GM19035 (cell line): ENCODE measurements at regions not wholly inside any gene's neighbourhood (a gene's known extent, or its start where the extent isn't known, plus 50 kb on each side); places are given as distances from the start of the nearest gene placed in this dataset.
"Not testable (repeated sequence)": the region's sequence is repeated elsewhere in the genome, so short reads cannot be mapped to it uniquely, and the experiment has no call there.

ENCODE experiments used
- ATAC-seq: cut with Tn5 transposase; IDR thresholded peaks from one replicate; pipeline ENCODE4 v1.9.1; 2021; ENCODE audit not compliant: unreplicated experiment

DNA sequence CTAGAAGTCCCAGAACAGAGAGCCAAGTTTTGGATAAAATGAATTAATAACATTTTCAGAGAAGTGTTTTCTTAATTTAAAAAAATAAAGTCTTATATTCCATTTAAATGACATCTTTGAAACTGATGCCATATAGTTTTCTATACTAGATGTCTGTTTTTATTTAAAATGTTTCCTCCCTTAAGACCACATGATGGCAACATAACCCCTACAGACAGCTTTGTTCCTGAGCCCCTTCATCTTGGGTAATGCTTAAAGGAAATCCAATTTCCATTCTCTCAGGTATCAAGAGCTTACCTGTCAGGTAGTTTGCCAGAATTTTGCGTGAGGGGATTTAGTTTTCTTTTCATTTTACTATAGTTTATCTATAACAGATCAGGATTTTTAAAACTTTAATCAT lies 181.4 kb upstream of the UGT8 start:
- ATAC-seq, result no peak

DNA sequence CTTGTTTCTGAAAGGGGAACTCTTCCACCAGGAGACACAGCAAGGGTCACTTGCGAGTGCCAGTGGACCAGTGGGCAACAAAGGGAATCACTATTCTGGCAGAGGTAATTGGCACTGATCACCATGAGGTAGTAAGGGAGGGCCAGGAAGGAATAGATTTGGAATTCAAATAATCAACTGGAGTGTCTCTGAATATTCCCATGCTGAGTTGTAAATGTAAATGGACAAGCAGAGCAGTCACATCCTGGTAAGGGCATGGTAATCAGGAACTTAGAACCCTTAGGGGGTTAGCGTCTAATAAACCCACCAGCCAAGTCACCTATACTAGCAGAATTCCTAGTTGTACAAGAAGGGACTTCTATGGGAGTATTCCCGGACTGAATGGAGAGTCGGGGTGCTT lies 178.5 kb upstream of the UGT8 start:
- ATAC-seq, result no peak

GRCh38 chr4:114423582-114423981 lies 175.0 kb upstream of the UGT8 start:
- ATAC-seq, result peak; percentile 99

DNA sequence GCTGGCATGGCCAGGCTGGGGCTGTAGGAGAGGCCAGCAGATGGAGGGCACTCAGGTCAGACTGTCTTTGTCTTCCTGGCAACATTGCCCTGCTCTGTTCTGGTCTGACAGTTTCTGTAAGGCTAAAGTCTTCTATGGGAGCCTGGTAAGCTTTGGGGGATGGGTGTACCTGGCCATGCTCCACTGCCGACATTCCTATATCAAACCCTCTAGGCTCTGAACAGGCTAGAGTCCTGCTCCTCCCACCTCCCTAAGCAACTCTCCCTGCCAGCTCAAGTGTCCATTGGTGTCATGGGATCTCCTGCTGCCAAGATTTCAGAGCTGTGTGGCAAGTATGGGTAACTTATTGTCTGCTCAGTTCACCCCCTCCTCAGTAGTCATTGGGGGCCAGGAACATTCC lies 163.5 kb upstream of the UGT8 start:
- no peak for ATAC-seq

DNA sequence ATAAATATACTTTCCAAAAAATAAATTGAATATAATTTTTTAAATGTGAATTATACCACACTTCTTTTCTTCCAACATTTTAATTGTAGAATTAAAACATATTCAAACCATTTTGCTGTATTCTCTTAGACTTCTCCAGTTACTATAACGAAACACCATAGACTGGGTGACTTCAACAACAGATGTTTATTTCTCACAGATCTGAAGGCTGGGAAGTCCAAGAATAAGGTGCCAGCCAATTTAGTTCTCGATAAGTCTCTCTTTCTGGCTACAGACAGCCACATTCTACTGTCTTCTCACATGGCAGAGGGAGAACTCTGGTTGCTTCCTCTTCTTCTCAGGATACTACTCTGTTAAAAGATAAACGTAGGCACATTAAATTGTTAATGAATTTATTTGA lies 155.8 kb upstream of the UGT8 start:
- no peak for ATAC-seq

DNA sequence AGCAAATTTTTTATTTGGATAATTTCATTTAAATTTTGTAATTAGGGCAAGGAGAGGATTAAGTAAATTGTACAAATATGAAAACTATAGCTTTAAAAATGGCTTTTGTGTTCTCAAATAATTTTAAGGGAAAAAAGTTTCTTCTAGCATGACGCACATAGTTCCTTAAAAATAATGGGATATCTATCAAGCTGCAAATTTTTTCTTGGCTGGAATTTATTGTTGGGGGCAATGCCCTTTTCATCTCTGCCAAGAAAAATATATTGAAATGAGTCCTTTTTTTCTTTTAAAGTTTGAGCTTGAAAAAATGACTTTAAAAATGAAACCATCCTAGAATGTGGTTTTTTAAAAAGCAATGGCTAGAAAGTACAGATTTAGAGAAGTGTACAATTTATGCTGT lies 154.4 kb upstream of the UGT8 start:
- no peak for ATAC-seq

DNA sequence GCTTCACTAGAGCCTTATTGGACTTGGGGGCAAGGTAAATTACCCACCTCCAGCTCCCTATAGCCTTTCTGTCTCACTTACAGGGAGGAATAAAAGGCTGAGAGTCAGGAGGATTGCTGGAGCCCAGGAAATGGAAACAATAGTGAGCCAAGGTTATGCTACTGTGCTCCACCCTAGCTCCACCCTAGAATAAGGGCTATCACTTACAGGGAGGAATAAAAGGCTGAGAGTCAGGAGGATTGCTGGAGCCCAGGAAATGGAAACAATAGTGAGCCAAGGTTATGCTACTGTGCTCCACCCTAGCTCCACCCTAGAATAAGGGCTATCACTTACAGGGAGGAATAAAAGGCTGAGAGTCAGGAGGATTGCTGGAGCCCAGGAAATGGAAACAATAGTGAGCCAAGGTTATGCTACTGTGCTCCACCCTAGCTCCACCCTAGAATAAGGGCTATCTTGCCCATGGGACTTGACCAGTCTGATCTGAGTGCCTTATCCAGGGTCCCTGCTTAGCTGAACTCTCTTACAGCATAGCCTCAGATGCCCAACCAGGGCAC lies 150.6 kb upstream of the UGT8 start:
- ATAC-seq, result not testable (repeated sequence)

DNA sequence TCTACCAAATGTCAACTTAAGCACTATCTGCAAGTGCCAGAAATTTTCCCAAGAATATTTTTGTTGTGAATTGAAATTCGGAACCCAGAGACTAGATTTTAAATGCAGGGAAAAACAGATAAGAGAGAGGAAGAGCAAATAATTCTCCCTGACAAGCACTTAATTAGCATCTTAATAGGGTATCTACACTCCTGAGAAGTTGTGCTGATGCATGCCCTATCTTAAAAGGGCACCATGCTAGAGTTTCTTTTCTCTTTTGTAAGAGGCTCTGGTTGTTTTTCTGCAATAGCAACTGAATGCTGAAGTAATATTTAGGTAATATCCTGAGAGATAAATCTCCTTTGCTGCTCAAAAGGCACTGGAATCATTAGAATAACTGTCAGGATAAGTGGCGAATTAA lies 139.9 kb upstream of the UGT8 start:
- no peak for ATAC-seq

- no peak for ATAC-seq
Observed at GRCh38 chr4:114464726-114465272, 133.8 kb upstream of the UGT8 start.

DNA sequence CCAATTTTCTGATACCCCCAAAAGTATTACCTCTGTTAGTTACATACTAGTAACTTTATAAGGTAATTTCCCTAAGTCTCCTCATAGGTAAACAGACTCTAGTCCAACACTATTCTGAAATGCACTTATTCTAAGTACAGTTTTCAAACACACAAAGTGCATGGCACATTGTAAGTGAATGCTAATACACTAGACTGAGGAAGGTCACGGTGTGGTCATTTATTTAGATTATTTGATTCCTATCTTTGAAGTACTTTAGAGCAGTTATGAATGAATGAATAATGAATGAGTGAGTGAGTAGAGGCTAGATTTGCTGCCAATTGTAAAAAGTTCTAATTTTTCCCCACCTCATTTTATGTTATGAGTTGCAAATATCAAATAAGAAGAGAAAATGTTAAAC lies 132.8 kb upstream of the UGT8 start:
- ATAC-seq, result no peak

DNA sequence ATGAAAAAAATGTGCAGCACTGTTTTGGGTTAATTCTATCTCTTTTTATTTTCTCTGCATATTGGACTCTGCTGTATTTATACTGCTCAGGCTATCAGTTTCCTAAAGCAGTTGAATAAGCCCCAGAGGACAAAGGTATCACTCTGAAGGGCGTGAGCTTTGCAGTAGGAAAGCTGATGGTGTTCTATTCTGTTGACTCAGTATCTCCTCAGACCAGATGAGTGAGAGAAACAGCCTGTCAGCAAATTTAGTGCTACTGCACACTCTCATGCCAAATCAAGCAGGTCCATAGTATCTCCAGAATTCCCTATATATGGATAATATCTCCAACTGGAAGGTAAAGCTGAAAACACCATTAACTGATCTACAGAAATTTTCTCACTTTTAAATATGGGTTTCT lies 132.3 kb upstream of the UGT8 start:
- no peak for ATAC-seq

- no peak for ATAC-seq
Observed at GRCh38 chr4:114472269-114473032, 126.2 kb upstream of the UGT8 start.

GRCh38 chr4:114474188-114474800 lies 124.3 kb upstream of the UGT8 start:
- no peak for ATAC-seq

DNA sequence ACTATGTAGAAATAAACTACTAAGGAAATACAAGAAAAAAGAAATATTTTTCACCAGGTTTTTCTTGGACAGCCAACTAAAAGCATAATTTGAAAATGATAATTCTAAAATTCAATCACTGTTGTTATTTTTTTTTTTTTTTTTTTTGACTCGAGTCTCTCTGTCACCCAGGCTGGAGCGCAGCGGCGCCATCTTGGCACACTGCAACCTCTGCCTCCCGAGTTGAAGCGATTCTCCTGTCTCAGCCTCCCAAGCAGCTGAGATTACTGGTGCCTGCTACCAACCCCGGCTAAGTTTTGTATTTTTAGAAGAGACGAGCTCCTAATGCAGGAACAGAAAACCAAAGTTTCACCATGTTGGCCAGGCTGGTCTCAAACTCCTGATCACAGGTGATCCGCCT lies 122.3 kb upstream of the UGT8 start:
- ATAC-seq, result no peak

DNA sequence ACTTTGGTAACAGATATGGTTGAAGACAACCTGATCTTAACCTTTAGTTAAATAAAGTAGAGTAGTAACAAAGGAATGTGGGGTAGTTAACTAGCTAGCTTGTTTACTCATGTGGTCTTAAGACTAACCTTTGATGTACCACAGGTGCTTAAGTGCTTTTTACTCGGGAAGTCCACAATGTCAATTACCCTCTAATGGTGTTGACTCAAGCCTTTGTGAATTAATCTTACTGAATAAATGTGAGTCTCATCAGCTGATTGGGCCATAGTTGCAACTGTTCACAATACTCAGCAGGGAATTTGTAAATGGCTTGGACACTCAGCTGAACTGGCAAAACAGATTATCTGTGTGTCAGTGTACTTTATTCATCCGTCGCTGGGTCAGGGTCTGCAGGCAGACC lies 119.0 kb upstream of the UGT8 start:
- ATAC-seq, result no peak

- no peak for ATAC-seq
Observed at GRCh38 chr4:114481856-114482255, 116.8 kb upstream of the UGT8 start.

- no peak for ATAC-seq
Observed at GRCh38 chr4:114487101-114487500, 111.5 kb upstream of the UGT8 start.

GRCh38 chr4:114488301-114488982 lies 110.2 kb upstream of the UGT8 start:
- ATAC-seq, result no peak

DNA sequence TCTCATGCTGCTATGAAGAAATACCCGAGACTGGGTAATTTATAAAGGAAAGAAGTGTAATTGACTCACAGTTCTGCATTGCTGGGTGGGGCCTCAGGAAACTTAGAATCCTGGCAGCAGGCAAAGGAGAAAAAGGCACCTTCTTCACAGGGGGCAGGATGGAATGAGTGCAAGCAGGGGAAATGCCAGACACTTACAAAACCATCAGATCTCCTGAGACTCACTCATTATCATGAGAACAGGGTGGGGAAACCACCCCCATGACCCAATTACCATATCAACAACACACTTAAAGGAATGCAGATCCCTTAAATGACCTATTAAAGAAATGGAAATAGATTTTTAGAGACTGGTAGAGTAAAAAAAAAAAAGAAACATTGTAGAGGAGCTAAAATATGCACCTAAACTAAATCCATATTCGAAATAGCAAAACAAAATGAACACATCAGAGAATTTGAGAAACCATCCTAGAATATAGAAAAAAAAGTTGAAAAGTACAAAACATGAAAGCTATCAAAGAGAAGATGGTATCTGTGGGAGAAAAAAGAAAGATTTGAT lies 104.3 kb upstream of the UGT8 start:
- no peak for ATAC-seq

- ATAC-seq, result no peak
Observed at GRCh38 chr4:114495471-114495928, 103.1 kb upstream of the UGT8 start.

DNA sequence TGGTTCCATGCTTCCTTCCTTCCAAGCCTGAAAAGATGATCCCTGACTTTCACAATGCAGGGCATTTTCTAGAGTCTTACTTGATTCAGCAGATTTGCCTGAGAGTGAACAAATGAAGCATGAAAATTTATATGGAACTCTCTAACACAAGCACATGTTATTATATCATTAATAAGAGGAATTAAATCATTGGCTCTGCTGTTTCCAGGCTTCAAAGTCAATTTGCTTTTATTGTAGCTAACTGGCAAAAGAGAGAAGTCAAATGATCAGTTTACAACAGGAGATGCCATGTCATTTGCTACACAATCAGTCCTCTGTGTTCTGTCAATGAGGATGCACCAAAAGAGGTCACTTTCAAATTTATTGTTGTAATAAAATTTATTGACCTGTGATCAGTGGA lies 101.5 kb upstream of the UGT8 start:
- no peak for ATAC-seq
